SK-N-MC (cell line): ENCODE measurements at regions not wholly inside any gene's neighbourhood (a gene's known extent, or its start where the extent isn't known, plus 50 kb on each side); places are given as distances from the start of the nearest gene placed in this dataset.

Experiments used
- EZH2 ChIP-seq: fragments of 200-600 bp; sonication (generic); IDR thresholded peaks from one replicate; pipeline ENCODE4 v1.6.1; 2017; ENCODE audit warnings: antibody characterized with exemption
- FOXP2 ChIP-seq: optimal IDR thresholded peaks from 2 replicates; pipeline ENCODE3; 2011; ENCODE audit warnings: mild to moderate bottlenecking, moderate library complexity; ENCODE audit not compliant: insufficient read depth; ENCODE audit errors: extremely low read length, control extremely low read depth
- POLR2AphosphoS5 ChIP-seq: IDR thresholded peaks from 2 replicates; pipeline ENCODE4 v1.6.1; 2012; ENCODE audit warnings: mild to moderate bottlenecking, low read depth, low read length, borderline replicate concordance

DNA sequence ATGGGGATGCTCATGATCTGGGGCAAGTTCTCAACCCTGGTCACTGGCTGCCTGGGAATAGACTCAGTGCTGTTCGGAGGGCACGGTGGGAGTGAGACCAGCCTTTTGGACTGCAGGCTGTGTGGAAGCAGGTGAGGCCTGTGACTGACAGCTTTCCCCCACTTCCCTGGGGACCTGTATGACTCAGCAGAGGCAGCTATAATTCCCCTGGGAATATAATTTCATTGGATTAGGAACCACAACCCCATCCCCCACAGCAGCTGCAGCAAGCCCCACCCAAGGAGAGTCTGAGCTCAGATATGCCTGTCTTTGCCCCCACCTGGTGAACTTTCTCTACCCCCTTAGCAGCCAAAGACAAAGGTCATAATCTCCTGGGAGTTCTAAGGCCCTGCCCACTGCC is 408.6 kb downstream of the PPP3CA start:
- no peak for TF ChIP-seq EZH2
- TF ChIP-seq POLR2AphosphoS5: no peak
- TF ChIP-seq FOXP2: no peak
